Gastrocnemius medialis (tissue), 4 donors: ENCODE measurements at regions not wholly inside any gene's neighbourhood (a gene's known extent, or its start where the extent isn't known, plus 50 kb on each side); places are given as distances from the start of the nearest gene placed in this dataset.

ENCODE experiments used
- ATAC-seq, 2 donors: fragments of 150-250 bp; one replicate each; pipeline ENCODE4 v1.9.1; 2016
- DNase-seq, 2 donors: peaks; one replicate each; pipeline ENCODE4 v3.0.0-alpha.2; 2019
- H3K27ac ChIP-seq, 4 donors: fragments of 200-600 bp; sonication (generic); 1 replicate in 1 of 4; 2 replicates in 3 of 4; pipeline ENCODE4 v1.5.1; 2016 to 2018; ENCODE audit warnings: mild to moderate bottlenecking in 2 of 4, moderate library complexity in 1 of 4
- H3K27me3 ChIP-seq, 3 donors: fragments of 200-600 bp; sonication (generic) in 2 of 3; 1 replicate in 1 of 3; 2 replicates in 2 of 3; pipeline versions ENCODE4 v1.5.1 to v1.6.0; 2016 to 2019; ENCODE audit warnings: mild to moderate bottlenecking in 1 of 3, moderate library complexity in 1 of 3
- H3K36me3 ChIP-seq, 2 donors: fragments of 200-600 bp; sonication (generic) in 1 of 2; one replicate each; pipeline ENCODE4 v1.5.1; 2017 to 2018
- H3K4me1 ChIP-seq, 2 donors: fragments of 200-600 bp; sonication (generic) in 1 of 2; one replicate each; pipeline ENCODE4 v1.5.1; 2016 to 2017; ENCODE audit warnings: mild to moderate bottlenecking in 2 of 2
- H3K4me3 ChIP-seq, 4 donors: fragments of 200-600 bp; sonication (generic) in 3 of 4; 1 replicate in 1 of 4; 2 replicates in 3 of 4; pipeline ENCODE4 v1.5.1; 2016 to 2019; ENCODE audit warnings: mild to moderate bottlenecking in 2 of 4
- H3K9me3 ChIP-seq, 3 donors: fragments of 200-600 bp; sonication (generic) in 2 of 3; 1 replicate in 1 of 3; 2 replicates in 2 of 3; pipeline ENCODE4 v1.5.1; 2016 to 2019
- CTCF ChIP-seq, 5 experiments: fragments of 450-650 bp in 3 of 5; fragments of 200-600 bp in 2 of 5; sonication (generic) in 2 of 5; IDR thresholded peaks in 4 of 5; conservative IDR thresholded peaks in 1 of 5; 1 replicate in 4 of 5; 2 replicates in 1 of 5; pipeline ENCODE4 v1.5.1; 2016 to 2019; ENCODE audit warnings: antibody characterized with exemption in 5 of 5, mild to moderate bottlenecking in 3 of 5, moderate library complexity in 3 of 5
- POLR2A ChIP-seq, 2 donors: fragments of 450-650 bp; IDR thresholded peaks; one replicate each; pipeline ENCODE4 v1.6.1; 2017; ENCODE audit warnings: antibody characterized with exemption in 2 of 2, mild to moderate bottlenecking in 2 of 2, moderate library complexity in 2 of 2
- in situ Hi-C, 4 donors: fragments of 200-750 bp; cut with MboI; loops; one replicate each; pipeline versions ENCODE4 v1.15.0 to v1.8.0; 2017; ENCODE audit warnings: low sequenced_read_pairs in 4 of 4
- intact Hi-C: fragments of 100-400 bp; cut with DNase I; formaldehyde crosslinking; loops from one replicate; pipeline ENCODE4 v1.15.1; 2023; ENCODE audit warnings: low total_unique reads

- H3K4me3 ChIP-seq, result no peak overlapping the region
- H3K27ac ChIP-seq, result no peak overlapping the region
- H3K4me1 ChIP-seq, result no peaks in the 10 kb centered on the region
- no peaks in the 10 kb centered on the region for H3K9me3 ChIP-seq
- no peak for ATAC-seq
- in situ Hi-C loops (no loop called here), intact Hi-C loops (no loop called here)
- H3K36me3 ChIP-seq, result no peaks in the 10 kb centered on the region
- DNase-seq, result no peak
- TF ChIP-seq POLR2A (IDR thresholded peaks at IDR 0.05) (no peak), CTCF (IDR thresholded peaks at IDR 0.05 in 4 of 5, conservative IDR thresholded peaks at IDR 0.05 in 1 of 5) (no peak)
- H3K27me3 ChIP-seq, result no peaks in the 10 kb centered on the region
Measured at GRCh38 chr6:168725802-168726201, 284.8 kb downstream of the SMOC2 start.

- Histone ChIP-seq H3K4me3 (no peak overlapping the region), H3K36me3 (no peaks in the 10 kb centered on the region), H3K9me3 (no peaks in the 10 kb centered on the region), H3K27me3 (no peaks in the 10 kb centered on the region), H3K27ac (no peak overlapping the region), H3K4me1 (no peaks in the 10 kb centered on the region)
- in situ Hi-C loops, result no loop called here
- TF ChIP-seq CTCF (IDR thresholded peaks at IDR 0.05 in 4 of 5, conservative IDR thresholded peaks at IDR 0.05 in 1 of 5) (no peak), POLR2A (IDR thresholded peaks at IDR 0.05) (no peak)
- ATAC-seq (no peak), DNase-seq (no peak)
- intact Hi-C loops, result no loop called here
Measured at GRCh38 chr6:168724669-168725570, 283.9 kb downstream of the SMOC2 start.

- in situ Hi-C loops, result no loop called here
- H3K36me3 ChIP-seq, result no peaks in the 10 kb centered on the region
- no peaks in the 10 kb centered on the region for H3K27me3 ChIP-seq
- intact Hi-C loops, result no loop called here
- no peak overlapping the region for H3K4me3 ChIP-seq
- no peaks in the 10 kb centered on the region for H3K4me1 ChIP-seq
- no peak overlapping the region for H3K27ac ChIP-seq
- TF ChIP-seq POLR2A (IDR thresholded peaks at IDR 0.05), result no peak
- TF ChIP-seq CTCF (IDR thresholded peaks at IDR 0.05 in 4 of 5, conservative IDR thresholded peaks at IDR 0.05 in 1 of 5), result no peak
- DNase-seq (no peak), ATAC-seq (no peak)
- H3K9me3 ChIP-seq, result no peaks in the 10 kb centered on the region
Measured at GRCh38 chr6:168724033-168724432, 283.0 kb downstream of the SMOC2 start.

GRCh38 chr6:168722397-168722796 is 281.4 kb downstream of the SMOC2 start:
- H3K27ac ChIP-seq, result no peak overlapping the region
- intact Hi-C loops (no loop called here), in situ Hi-C loops (no loop called here)
- ATAC-seq (no peak), DNase-seq (no peak)
- H3K36me3 ChIP-seq, result no peaks in the 10 kb centered on the region
- H3K4me1 ChIP-seq, result no peaks in the 10 kb centered on the region
- no peaks in the 10 kb centered on the region for H3K27me3 ChIP-seq
- no peak for TF ChIP-seq POLR2A (IDR thresholded peaks at IDR 0.05)
- no peak overlapping the region for H3K4me3 ChIP-seq
- H3K9me3 ChIP-seq, result no peaks in the 10 kb centered on the region

- intact Hi-C loops (no loop called here), in situ Hi-C loops (no loop called here)
- Histone ChIP-seq H3K27ac (no peak overlapping the region), H3K9me3 (no peaks in the 10 kb centered on the region), H3K27me3 (no peaks in the 10 kb centered on the region), H3K4me3 (no peak overlapping the region), H3K36me3 (no peaks in the 10 kb centered on the region), H3K4me1 (no peaks in the 10 kb centered on the region)
- ATAC-seq (no peak), DNase-seq (no peak)
- TF ChIP-seq POLR2A (IDR thresholded peaks at IDR 0.05) (no peak), CTCF (IDR thresholded peaks at IDR 0.05 in 4 of 5, conservative IDR thresholded peaks at IDR 0.05 in 1 of 5) (no peak)
Measured at GRCh38 chr6:168721571-168721970, 280.6 kb downstream of the SMOC2 start.
